Stomach (tissue), 8 donors: ENCODE measurements at regions not wholly inside any gene's neighbourhood (a gene's known extent, or its start where the extent isn't known, plus 50 kb on each side); places are given as distances from the start of the nearest gene placed in this dataset.

Experiments used
- DNase-seq, 2 donors: peaks; one replicate each; pipeline versions ENCODE4 v3.0.0 to v3.0.0-alpha.2; 2013 to 2019
- H3K27ac ChIP-seq, 5 donors: fragments of 200-600 bp in 4 of 5; sonication (generic) in 4 of 5; one replicate each; pipeline ENCODE4 v1.5.1; 2013 to 2019; ENCODE audit warnings: mild to moderate bottlenecking in 1 of 5, moderate library complexity in 1 of 5
- H3K27me3 ChIP-seq, 3 donors: fragments of 200-600 bp; sonication (generic); one replicate each; pipeline ENCODE4 v1.5.1; 2017 to 2019; ENCODE audit warnings: mixed run types in 1 of 3
- H3K36me3 ChIP-seq, 4 donors: fragments of 200-600 bp; sonication (generic); 1 replicate in 3 of 4; 2 replicates in 1 of 4; pipeline ENCODE4 v1.5.1; 2016 to 2019
- H3K4me1 ChIP-seq, 4 donors: fragments of 200-600 bp; sonication (generic); one replicate each; pipeline ENCODE4 v1.5.1; 2016 to 2019
- H3K4me3 ChIP-seq, 4 donors: fragments of 200-600 bp; sonication (generic) in 3 of 4; one replicate each; pipeline ENCODE4 v1.5.1; 2016 to 2019; ENCODE audit warnings: mild to moderate bottlenecking in 1 of 4
- H3K9me3 ChIP-seq, 4 donors: fragments of 200-600 bp; sonication (generic); one replicate each; pipeline ENCODE4 v1.5.1; 2016 to 2019
- CTCF ChIP-seq, 7 experiments: fragments of 450-650 bp in 4 of 7; fragments of 200-600 bp in 3 of 7; sonication (generic) in 3 of 7; IDR thresholded peaks; one replicate each; pipeline ENCODE4 v1.5.1; 2016 to 2019; ENCODE audit warnings: antibody characterized with exemption in 7 of 7, control low read depth in 2 of 7, mild to moderate bottlenecking in 1 of 7
- EP300 ChIP-seq: sonication (generic); formaldehyde crosslinking; IDR thresholded peaks from one replicate; pipeline ENCODE4 v1.6.1; 2017; ENCODE audit warnings: antibody characterized with exemption
- POLR2A ChIP-seq, 4 donors: fragments of 450-650 bp; IDR thresholded peaks; one replicate each; pipeline ENCODE4 v1.6.1; 2016; ENCODE audit warnings: antibody characterized with exemption in 4 of 4, control low read depth in 2 of 4, mild to moderate bottlenecking in 1 of 4, moderate library complexity in 1 of 4
- POLR2AphosphoS5 ChIP-seq, 3 donors: sonication (generic); formaldehyde crosslinking; IDR thresholded peaks; one replicate each; pipeline ENCODE4 v1.6.1; 2016; ENCODE audit warnings: antibody characterized with exemption in 3 of 3
- WGBS, 5 donors: extraction: QIAGEN DNeasy Blood & Tissue Kit in 3 of 5; methylation state at CpG; one replicate each; pipeline versions ENCODE4 v1.1.5 to v1.1.7; 2013 to 2018; 5-methylcytosine and 5-hydroxymethylcytosine counted together
- intact Hi-C: fragments of 100-400 bp; cut with DNase I; formaldehyde crosslinking; loops from one replicate; pipeline ENCODE4 v1.15.1; 2023; ENCODE audit warnings: low total_unique reads
- donor health status: healthy with polysubstance abuse.
- donor health status: Bipolar disorder and iron deficiency.
- donor health status: healthy.

GRCh38 chr9:25562101-25562500, 116.1 kb downstream of the TUSC1 start:
- Histone ChIP-seq H3K27me3 (no peaks in the 10 kb centered on the region), H3K4me3 (no peak overlapping the region), H3K9me3 (no peaks in the 10 kb centered on the region), H3K4me1 (no peaks in the 10 kb centered on the region), H3K36me3 (no peaks in the 10 kb centered on the region), H3K27ac (no peak overlapping the region)
- TF ChIP-seq POLR2A (IDR thresholded peaks at IDR 0.05) (no peak), CTCF (IDR thresholded peaks at IDR 0.05) (no peak), EP300 (no peak), POLR2AphosphoS5 (IDR thresholded peaks at IDR 0.05) (no peak)
- DNase-seq = no peak
- intact Hi-C loops = no loop called here
- 30 to 53% (median 35%) methylated on average over 2 of the region's 2 CpGs for WGBS, 5 donors

GRCh38 chr9:25557645-25558300, 120.5 kb downstream of the TUSC1 start:
- no peaks in the 10 kb centered on the region for H3K36me3 ChIP-seq
- WGBS, 5 donors = 70 to 74% (median 71%) methylated on average over 6 of the region's 6 CpGs
- DNase-seq = no peak
- intact Hi-C loops = no loop called here
- no peak overlapping the region for H3K27ac ChIP-seq
- TF ChIP-seq POLR2A (IDR thresholded peaks at IDR 0.05) = no peak
- TF ChIP-seq CTCF (IDR thresholded peaks at IDR 0.05) = no peak
- no peak for TF ChIP-seq POLR2AphosphoS5 (IDR thresholded peaks at IDR 0.05)
- TF ChIP-seq EP300 = no peak
- no peaks in the 10 kb centered on the region for H3K4me1 ChIP-seq
- no peaks in the 10 kb centered on the region for H3K27me3 ChIP-seq
- no peaks in the 10 kb centered on the region for H3K9me3 ChIP-seq
- no peak overlapping the region for H3K4me3 ChIP-seq

GRCh38 chr9:25556540-25556939, 121.7 kb downstream of the TUSC1 start:
- intact Hi-C loops = no loop called here
- H3K4me1 ChIP-seq = no peaks in the 10 kb centered on the region
- H3K27ac ChIP-seq = no peak overlapping the region
- TF ChIP-seq POLR2AphosphoS5 (IDR thresholded peaks at IDR 0.05) (no peak), CTCF (IDR thresholded peaks at IDR 0.05) (no peak), EP300 (no peak), POLR2A (IDR thresholded peaks at IDR 0.05) (no peak)
- no peak for DNase-seq
- no peaks in the 10 kb centered on the region for H3K27me3 ChIP-seq
- no peaks in the 10 kb centered on the region for H3K36me3 ChIP-seq
- H3K9me3 ChIP-seq = no peaks in the 10 kb centered on the region
- 76 to 90% (median 85%) methylated on average over 1 of the region's 1 CpG for WGBS, 5 donors
- no peak overlapping the region for H3K4me3 ChIP-seq

GRCh38 chr9:25548847-25549246, 129.4 kb downstream of the TUSC1 start:
- WGBS, 5 donors = 74 to 86% (median 81%) methylated on average over 3 of the region's 3 CpGs
- DNase-seq = no peak

More at GRCh38 chr9:25548847-25549246, 129.4 kb downstream of the TUSC1 start:
- no peaks in the 10 kb centered on the region for H3K27me3 ChIP-seq
- no peaks in the 10 kb centered on the region for H3K9me3 ChIP-seq
- H3K4me3 ChIP-seq = no peak overlapping the region
- no peaks in the 10 kb centered on the region for H3K36me3 ChIP-seq
- TF ChIP-seq POLR2AphosphoS5 (IDR thresholded peaks at IDR 0.05) (no peak), CTCF (IDR thresholded peaks at IDR 0.05) (no peak), POLR2A (IDR thresholded peaks at IDR 0.05) (no peak), EP300 (no peak)
- H3K27ac ChIP-seq = no peak overlapping the region
- no peaks in the 10 kb centered on the region for H3K4me1 ChIP-seq
- intact Hi-C loops = no loop called here
